H9 (cell line): ENCODE measurements at regions not wholly inside any gene's neighbourhood (a gene's known extent, or its start where the extent isn't known, plus 50 kb on each side); places are given as distances from the start of the nearest gene placed in this dataset.

Experiments used
- DNase-seq: peaks from one replicate; pipeline ENCODE4 v3.0.0-alpha.2; 2017
- H2AFZ ChIP-seq: one replicate; pipeline ENCODE4 v1.6.1; 2013; ENCODE audit warnings: mild to moderate bottlenecking, low read length, control low read depth, moderate library complexity
- H2AK5ac ChIP-seq: 2 replicates; pipeline ENCODE4 v1.6.1; 2013; ENCODE audit warnings: low read length, control low read depth, mixed read lengths; ENCODE audit not compliant: insufficient read length
- H2BK120ac ChIP-seq: one replicate; pipeline ENCODE4 v1.6.1; 2013; ENCODE audit warnings: low read depth, mild to moderate bottlenecking, low read length, control low read depth, inconsistent platforms; ENCODE audit not compliant: poor library complexity, severe bottlenecking
- H2BK12ac ChIP-seq: 2 replicates; pipeline ENCODE4 v1.6.1; 2013; ENCODE audit warnings: low read length, control low read depth, mixed read lengths, low read depth; ENCODE audit not compliant: insufficient read length
- H2BK15ac ChIP-seq: 2 replicates; pipeline ENCODE4 v1.6.1; 2013; ENCODE audit warnings: low read depth, low read length, control low read depth
- H2BK20ac ChIP-seq: one replicate; pipeline ENCODE4 v1.6.1; 2013; ENCODE audit warnings: low read depth, mild to moderate bottlenecking, low read length, control low read depth, inconsistent platforms; ENCODE audit not compliant: poor library complexity, severe bottlenecking
- H2BK5ac ChIP-seq: 2 replicates; pipeline ENCODE4 v1.6.1; 2013; ENCODE audit warnings: low read length, control low read depth, mixed read lengths; ENCODE audit not compliant: insufficient read length
- H3K14ac ChIP-seq: 2 replicates; pipeline ENCODE4 v1.6.1; 2013; ENCODE audit warnings: low read length, control low read depth; ENCODE audit not compliant: insufficient read depth
- H3K18ac ChIP-seq: 2 replicates; pipeline ENCODE4 v1.6.1; 2013; ENCODE audit warnings: low read depth, mild to moderate bottlenecking, mixed read lengths, low read length, control low read depth; ENCODE audit not compliant: insufficient read length
- H3K23ac ChIP-seq: 2 replicates; pipeline ENCODE4 v1.6.1; 2013; ENCODE audit warnings: low read length, control low read depth, mixed read lengths, low read depth; ENCODE audit not compliant: insufficient read length
- H3K23me2 ChIP-seq: 2 replicates; pipeline ENCODE4 v1.6.1; 2013; ENCODE audit warnings: low read depth, mild to moderate bottlenecking, mixed read lengths, low read length, control low read depth; ENCODE audit not compliant: insufficient read length, poor library complexity, severe bottlenecking
- H3K27ac ChIP-seq: 2 replicates; pipeline ENCODE4 v1.5.1; 2013; ENCODE audit warnings: low read length, control low read depth, mixed read lengths, low read depth; ENCODE audit not compliant: insufficient read length
- H3K27me3 ChIP-seq: 2 replicates; pipeline ENCODE4 v1.6.1; 2013; ENCODE audit warnings: low read length, control low read depth, inconsistent platforms; ENCODE audit not compliant: insufficient read depth
- H3K4ac ChIP-seq: 2 replicates; pipeline ENCODE4 v1.6.1; 2013; ENCODE audit warnings: low read depth, mild to moderate bottlenecking, control low read depth, inconsistent platforms, low read length, moderate library complexity
- H3K4me1 ChIP-seq: 2 replicates; pipeline ENCODE4 v1.6.1; 2013; ENCODE audit warnings: low read length, control low read depth, inconsistent platforms; ENCODE audit not compliant: insufficient read depth
- H3K4me2 ChIP-seq: 2 replicates; pipeline ENCODE4 v1.6.1; 2013; ENCODE audit warnings: low read length, control low read depth, mixed read lengths; ENCODE audit not compliant: insufficient read length, insufficient read depth
- H3K56ac ChIP-seq: 2 replicates; pipeline ENCODE4 v1.6.1; 2013; ENCODE audit warnings: low read depth, mild to moderate bottlenecking, mixed read lengths, low read length, control low read depth; ENCODE audit not compliant: insufficient read length
- H3K79me1 ChIP-seq: 2 replicates; pipeline ENCODE4 v1.6.1; 2013; ENCODE audit warnings: low read depth, mild to moderate bottlenecking, moderate library complexity, low read length, control low read depth, inconsistent platforms; ENCODE audit not compliant: insufficient read depth, poor library complexity, severe bottlenecking
- H3K79me2 ChIP-seq: 2 replicates; pipeline ENCODE4 v1.6.1; 2013; ENCODE audit warnings: low read length, control low read depth, inconsistent platforms; ENCODE audit not compliant: insufficient read depth
- H3K9ac ChIP-seq: 2 replicates; pipeline ENCODE4 v1.6.1; 2013; ENCODE audit warnings: low read length, control low read depth, mixed read lengths; ENCODE audit not compliant: insufficient read length; ENCODE audit errors: extremely low read depth
- H3K9me3 ChIP-seq: one replicate; pipeline ENCODE4 v1.6.1; 2013; ENCODE audit warnings: low read depth, low read length, inconsistent platforms; ENCODE audit not compliant: control insufficient read depth
- H3T11ph ChIP-seq: one replicate; pipeline ENCODE4 v1.6.1; 2013; ENCODE audit warnings: mild to moderate bottlenecking, low read length, control low read depth, inconsistent platforms
- H4K20me1 ChIP-seq: one replicate; pipeline ENCODE4 v1.6.1; 2013; ENCODE audit not compliant: control insufficient read depth, insufficient read length, insufficient read depth
- H4K5ac ChIP-seq: 2 replicates; pipeline ENCODE4 v1.6.1; 2013; ENCODE audit warnings: low read depth, mild to moderate bottlenecking, mixed read lengths, low read length, control low read depth; ENCODE audit not compliant: insufficient read length
- H4K8ac ChIP-seq: replicated peaks from 2 replicates; pipeline ENCODE4 v1.6.1; 2013; ENCODE audit warnings: low read length, control low read depth, mixed read lengths, low read depth; ENCODE audit not compliant: insufficient read length
- H4K91ac ChIP-seq: 2 replicates; pipeline ENCODE4 v1.6.1; 2013; ENCODE audit warnings: low read depth, mild to moderate bottlenecking, moderate library complexity, mixed read lengths, low read length, control low read depth; ENCODE audit not compliant: insufficient read length
- H3K27ac Mint-ChIP-seq, 3 experiments: 2 replicates in 2 of 3; 3 replicates in 1 of 3; pipeline ENCODE4 v1.8.0; 2020 to 2021; ENCODE audit warnings: mixed read lengths in 3 of 3, mild to moderate bottlenecking in 1 of 3, moderate library complexity in 1 of 3
- H3K27me3 Mint-ChIP-seq: 2 replicates; pipeline ENCODE4 v1.8.0; 2021; ENCODE audit warnings: low read depth, mild to moderate bottlenecking, moderate library complexity, mixed read lengths
- H3K36me3 Mint-ChIP-seq, 3 experiments: 2 replicates in 2 of 3; 3 replicates in 1 of 3; pipeline ENCODE4 v1.8.0; 2020 to 2021; ENCODE audit warnings: low read depth in 3 of 3, mixed read lengths in 3 of 3; ENCODE audit not compliant: insufficient read depth in 1 of 3
- H3K4me1 Mint-ChIP-seq, 2 experiments: 2 replicates each; pipeline ENCODE4 v1.8.0; 2020; ENCODE audit warnings: mixed read lengths in 2 of 2
- H3K4me3 Mint-ChIP-seq, 2 experiments: 2 replicates in 1 of 2; 3 replicates in 1 of 2; pipeline ENCODE4 v1.8.0; 2020 to 2021; ENCODE audit warnings: mild to moderate bottlenecking in 2 of 2, mixed read lengths in 2 of 2, moderate library complexity in 1 of 2
- H3K9me3 Mint-ChIP-seq, 2 experiments: 2 replicates in 1 of 2; 3 replicates in 1 of 2; pipeline ENCODE4 v1.8.0; 2020; ENCODE audit warnings: mild to moderate bottlenecking in 2 of 2, mixed read lengths in 2 of 2, moderate library complexity in 1 of 2
- CTCF ChIP-seq: fragments of 200-600 bp; sonication (generic); conservative IDR thresholded peaks from 3 replicates; pipeline ENCODE4 v1.8.0; 2021; ENCODE audit warnings: antibody characterized with exemption, mild to moderate bottlenecking
- WGBS: extraction: QIAGEN DNeasy Blood & Tissue Kit; methylation state at CpG from one replicate; pipeline ENCODE4 v1.1.7; 2013; ENCODE audit warnings: missing lambda C conversion rate, low lambda C conversion rate, mixed read lengths; ENCODE audit not compliant: insufficient read length; ENCODE audit errors: extremely low coverage; 5-methylcytosine and 5-hydroxymethylcytosine counted together

- Histone ChIP-seq H4K5ac (no peak overlapping the region), H3K18ac (no peak overlapping the region), H3K23me2 (no peaks in the 10 kb centered on the region), H4K8ac (no peak overlapping the region), H2BK15ac (no peak overlapping the region), H3K9ac (no peak overlapping the region), H3K4ac (no peak overlapping the region), H2AK5ac (no peak overlapping the region), H2BK12ac (no peak overlapping the region), H3T11ph (no peak overlapping the region), H3K9me3 (no peaks in the 10 kb centered on the region), H3K27me3 (no peaks in the 10 kb centered on the region), H4K20me1 (no peaks in the 10 kb centered on the region), H3K79me2 (no peaks in the 10 kb centered on the region), H2BK20ac (no peak overlapping the region), H2BK5ac (no peak overlapping the region), H4K91ac (no peak overlapping the region), H3K79me1 (no peaks in the 10 kb centered on the region), H3K4me1 (0 out of 2 replicates have a peak, but pooled peaks cover 3% of the 10 kb centered on the region), H3K23ac (no peak overlapping the region), H3K56ac (no peak overlapping the region), H3K14ac (no peak overlapping the region), H2AFZ (no peak overlapping the region), H3K27ac (no peak overlapping the region), H3K4me2 (no peak overlapping the region), H2BK120ac (no peak overlapping the region)
- H3K27ac Mint-ChIP-seq = no peak overlapping the region
- H3K4me1 Mint-ChIP-seq = peaks cover 15 to 17% of the 10 kb centered on the region in 2 experiments
- DNase-seq = no peak
- no peaks in the 10 kb centered on the region for H3K27me3 Mint-ChIP-seq
- no peaks in the 10 kb centered on the region for H3K36me3 Mint-ChIP-seq
- WGBS = no CpG with 5 or more reads among the region's 1 CpG
- H3K9me3 Mint-ChIP-seq = no peaks in the 10 kb centered on the region
- TF ChIP-seq CTCF = no peak
- H3K4me3 Mint-ChIP-seq = no peak overlapping the region
Observed at GRCh38 chr5:126133424-126133823, 289.8 kb upstream of the GRAMD2B start.
